HG03108 (cell line): ENCODE measurements at regions not wholly inside any gene's neighbourhood (a gene's known extent, or its start where the extent isn't known, plus 50 kb on each side); places are given as distances from the start of the nearest gene placed in this dataset.
"Not testable (repeated sequence)": the region's sequence is repeated elsewhere in the genome, so short reads cannot be mapped to it uniquely, and the experiment has no call there.

ENCODE experiments used
- ATAC-seq: cut with Tn5 transposase; IDR thresholded peaks from one replicate; pipeline ENCODE4 v1.9.1; 2021; ENCODE audit warnings: moderate library complexity; ENCODE audit not compliant: unreplicated experiment

GRCh38 chr11:47928426-47928825, 51.9 kb upstream of the PTPRJ start:
- no peak for ATAC-seq

GRCh38 chr11:47924184-47924691, 56.1 kb upstream of the PTPRJ start:
- no peak for ATAC-seq

GRCh38 chr11:47923667-47924066, 56.7 kb upstream of the PTPRJ start:
- ATAC-seq, result no peak

GRCh38 chr11:47921080-47921555, 59.2 kb upstream of the PTPRJ start:
- not testable (repeated sequence) for ATAC-seq

DNA sequence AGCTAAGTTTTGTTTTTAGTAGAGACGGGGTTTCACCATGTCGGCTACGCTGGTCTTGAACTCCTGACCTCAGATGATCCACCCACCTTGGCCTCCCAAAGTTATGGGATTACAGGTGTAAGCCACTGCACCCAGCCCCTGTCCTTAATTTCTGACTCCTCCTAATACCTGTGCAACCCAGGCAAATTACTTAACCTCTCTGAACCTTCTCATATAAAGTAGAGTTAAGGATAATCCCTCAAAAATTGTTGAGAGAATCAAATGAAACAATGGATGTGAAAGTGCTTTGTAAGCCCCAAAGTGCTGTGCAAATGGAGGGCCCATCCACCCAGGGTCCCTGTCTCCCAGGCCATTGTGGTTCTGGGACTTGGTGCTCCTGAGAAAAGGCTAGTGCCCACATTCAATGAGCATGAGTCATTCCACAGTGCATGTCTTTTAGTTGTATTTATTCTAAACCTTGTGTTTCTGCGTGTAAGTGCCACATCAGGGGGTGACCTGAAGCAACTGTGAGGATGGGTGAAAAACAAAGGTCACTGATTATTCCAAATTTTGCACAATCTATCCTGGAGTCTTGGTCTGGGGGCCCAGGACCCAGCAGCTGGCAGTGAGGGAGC, 61.4 kb upstream of the PTPRJ start:
- ATAC-seq, result no peak

DNA sequence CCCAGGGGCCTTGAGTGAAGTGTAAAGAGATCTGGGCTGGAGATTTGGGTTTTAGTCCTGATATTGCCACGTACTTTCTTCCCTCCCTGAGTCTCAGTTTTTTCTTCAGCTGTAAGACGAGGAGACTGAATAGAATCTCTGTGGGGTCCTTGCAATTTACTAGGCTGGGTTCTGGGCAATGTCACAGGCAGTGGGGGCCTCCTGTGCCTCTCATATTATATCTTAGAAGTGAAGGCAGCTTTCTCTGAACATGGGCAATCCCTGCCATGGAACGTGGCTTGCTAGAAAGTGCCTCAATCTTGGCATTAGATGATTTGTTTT, 62.0 kb upstream of the PTPRJ start:
- no peak for ATAC-seq

DNA sequence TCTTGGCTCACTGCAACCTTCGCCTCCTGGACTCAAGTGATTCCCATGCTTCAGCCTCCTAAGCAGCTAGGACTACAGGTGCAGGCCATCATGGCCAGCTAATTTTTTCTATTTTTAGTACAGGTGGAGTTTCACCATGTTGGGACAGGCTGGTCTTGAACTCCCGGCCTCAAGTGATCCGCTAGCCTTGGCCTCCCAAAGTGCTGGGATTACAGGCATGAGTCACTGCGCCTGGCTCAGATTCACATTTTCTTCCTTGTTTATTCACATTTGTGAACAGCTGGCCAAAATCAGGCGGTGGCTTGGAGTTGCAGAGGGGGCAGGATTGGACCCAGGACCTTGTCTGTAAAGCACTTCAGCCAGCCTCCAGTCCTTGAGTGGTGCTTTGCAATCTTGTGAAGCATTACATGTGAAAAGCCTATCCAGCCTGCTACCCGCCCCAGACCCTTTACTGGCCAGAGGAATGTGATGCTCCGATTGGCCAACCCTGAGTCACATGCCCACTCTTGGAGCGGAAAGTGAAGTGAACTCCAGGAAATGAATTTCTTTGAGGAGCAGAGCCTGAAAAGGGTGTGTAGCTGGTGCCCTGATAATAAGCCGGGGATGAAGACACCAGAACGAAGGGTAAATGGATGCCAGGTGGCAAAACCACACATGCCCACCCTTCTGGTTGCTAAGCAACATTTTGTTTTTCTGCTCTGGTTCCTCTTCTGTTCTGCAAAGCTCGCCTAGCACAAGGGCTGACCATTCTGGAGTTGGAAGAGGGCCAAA, 62.6 kb upstream of the PTPRJ start:
- no peak for ATAC-seq

DNA sequence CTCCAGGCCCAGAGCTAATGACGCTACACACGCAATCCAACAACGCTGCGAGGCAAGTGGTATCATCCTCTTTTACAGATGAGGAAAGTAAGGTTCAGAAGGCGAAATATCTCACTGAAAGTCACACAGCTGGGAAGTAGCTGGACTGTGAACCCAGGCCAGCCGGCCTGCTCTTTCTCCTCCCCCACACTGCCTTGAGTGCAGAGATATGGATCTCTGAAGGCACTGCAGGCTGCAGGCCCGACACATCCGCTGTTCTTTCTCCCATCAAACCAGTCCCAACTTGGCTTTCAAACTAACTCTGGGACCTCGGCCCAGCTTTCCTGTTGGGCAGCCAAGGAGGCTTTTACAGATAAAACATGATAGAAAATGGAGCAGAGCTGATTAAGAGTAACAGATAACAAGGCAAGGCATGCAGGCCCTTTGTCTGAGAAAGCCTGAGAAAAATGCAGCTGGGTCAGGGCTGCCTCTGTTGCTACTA, 64.0 kb upstream of the PTPRJ start:
- ATAC-seq, result no peak

GRCh38 chr11:47915783-47916182, 64.6 kb upstream of the PTPRJ start:
- ATAC-seq, result no peak

GRCh38 chr11:47915374-47915773, 65.0 kb upstream of the PTPRJ start:
- ATAC-seq, result no peak

DNA sequence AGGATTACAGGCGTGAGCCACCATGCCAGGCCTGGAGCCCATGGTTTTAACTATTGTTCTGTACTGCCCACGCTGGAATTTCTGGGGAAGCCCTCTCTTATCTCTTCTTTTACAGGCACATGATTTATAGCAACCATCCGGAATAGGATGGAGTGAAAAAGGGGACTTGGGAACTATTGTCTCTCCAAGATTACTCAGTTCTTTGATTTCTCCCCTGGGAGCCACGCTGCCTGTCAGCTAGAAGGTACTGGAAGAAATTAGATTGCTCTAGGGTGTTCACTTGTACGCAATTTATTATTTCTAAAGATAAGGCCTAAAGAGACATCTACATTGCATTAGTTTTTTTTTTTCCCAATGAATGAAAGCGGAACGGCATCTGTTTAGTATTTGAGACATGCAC, 65.6 kb upstream of the PTPRJ start:
- ATAC-seq, result no peak

GRCh38 chr11:47913529-47914244, 65.5 kb upstream of the NUP160 start:
- no peak for ATAC-seq

DNA sequence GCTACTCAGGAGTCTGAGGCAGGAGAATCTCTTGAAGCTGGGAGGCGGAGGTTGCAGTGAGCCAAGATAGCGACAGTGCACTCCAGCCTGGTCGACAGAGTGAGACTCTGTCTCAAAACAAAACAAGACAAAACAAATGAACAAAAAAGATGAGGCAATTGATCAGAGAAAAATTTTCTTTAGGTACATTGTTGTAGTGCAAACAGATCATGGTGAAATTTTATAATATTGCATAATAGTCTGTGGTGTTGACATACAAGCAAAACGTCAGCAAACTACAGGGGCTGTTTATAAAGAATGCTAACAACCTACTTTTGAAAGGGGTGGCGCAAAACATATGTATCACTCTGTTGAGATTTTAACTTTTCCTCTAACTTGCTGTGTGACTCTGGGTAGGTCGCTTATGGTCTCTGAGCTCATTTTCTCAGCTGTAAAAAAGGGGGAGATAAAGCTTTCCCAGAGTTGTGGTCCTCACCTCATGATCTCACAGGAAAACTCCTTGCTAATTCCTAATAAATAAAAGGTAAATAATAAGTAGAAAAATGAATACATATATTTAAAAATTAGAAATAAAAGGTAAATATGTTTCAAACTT, 64.8 kb upstream of the NUP160 start:
- no peak for ATAC-seq

- no peak for ATAC-seq
Observed at GRCh38 chr11:47911149-47911548, 63.0 kb upstream of the NUP160 start.

GRCh38 chr11:47908198-47908597, 60.0 kb upstream of the NUP160 start:
- no peak for ATAC-seq

GRCh38 chr11:47907499-47907898, 59.3 kb upstream of the NUP160 start:
- ATAC-seq, result no peak

DNA sequence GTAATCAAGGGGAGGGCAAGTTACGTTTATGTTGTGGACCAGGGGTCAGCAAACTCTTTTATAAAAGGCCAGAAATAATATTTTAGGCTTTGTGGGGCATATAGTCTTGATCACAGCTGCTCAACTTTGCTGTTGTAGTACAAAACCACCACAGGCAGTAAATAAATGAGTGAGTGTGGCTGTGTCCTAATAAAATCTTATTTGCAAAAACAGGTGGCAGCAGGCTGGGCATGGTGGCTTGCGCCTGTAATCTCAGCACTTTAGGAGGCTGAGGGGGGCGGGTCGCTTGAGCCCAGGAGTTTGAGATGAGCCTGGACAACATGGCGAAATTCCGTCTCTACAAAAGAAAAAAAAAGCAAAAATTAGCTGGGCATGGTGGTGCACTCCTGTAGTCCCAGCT, 57.9 kb upstream of the NUP160 start:
- no peak for ATAC-seq

DNA sequence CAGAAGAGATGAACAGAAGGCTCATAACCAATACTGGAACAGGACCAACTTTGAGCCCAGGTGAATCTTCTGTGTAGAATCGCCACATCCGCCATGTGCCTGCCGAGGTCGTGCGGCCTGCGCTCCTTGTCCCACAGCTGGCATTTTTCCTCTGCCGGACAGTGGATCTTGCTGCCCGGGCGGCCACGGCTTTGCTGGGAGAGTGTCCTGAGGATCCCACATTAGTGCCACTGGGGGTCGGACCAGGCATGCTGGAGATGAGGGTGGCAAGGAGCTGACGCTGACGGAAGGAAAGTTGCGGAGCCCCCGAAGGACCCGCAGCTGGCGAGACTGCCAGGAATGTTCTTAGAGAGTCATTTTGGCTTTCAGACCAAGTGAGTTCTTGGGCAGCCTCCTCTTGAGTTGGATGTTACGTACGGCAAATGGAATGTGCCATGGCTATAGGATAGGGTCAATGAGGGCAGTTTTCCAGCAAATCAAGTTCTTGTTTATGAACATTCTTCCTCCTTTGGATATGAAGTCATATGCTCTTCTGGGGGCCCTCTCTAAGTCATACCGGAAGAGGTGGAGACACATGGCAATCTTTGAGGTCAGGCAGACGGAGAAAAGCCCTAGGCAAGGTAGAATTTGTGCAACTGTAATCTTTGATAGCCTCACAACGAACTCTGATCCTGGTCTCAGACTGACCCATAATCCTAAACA, 57.4 kb upstream of the NUP160 start:
- no peak for ATAC-seq

DNA sequence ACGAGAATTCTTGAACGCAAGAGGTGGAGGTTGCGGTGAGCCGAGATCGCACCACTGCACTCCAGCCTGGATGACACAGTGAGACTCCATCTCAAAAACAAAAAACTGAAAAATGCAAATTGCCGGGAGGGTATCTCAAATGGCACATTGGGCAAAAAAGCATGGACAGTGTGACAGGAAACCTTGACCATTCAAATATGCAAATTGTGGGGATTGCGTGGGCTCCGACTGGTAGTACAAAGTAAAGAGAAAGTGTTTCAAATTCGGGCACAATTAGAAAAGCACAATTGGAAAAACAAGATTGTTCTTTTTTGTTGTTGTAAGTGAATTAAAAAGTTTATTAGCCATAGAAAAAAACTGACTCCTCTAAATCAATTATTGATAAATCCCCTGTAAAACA, 56.7 kb upstream of the NUP160 start:
- no peak for ATAC-seq

GRCh38 chr11:47904048-47904447, 55.9 kb upstream of the NUP160 start:
- ATAC-seq, result no peak

DNA sequence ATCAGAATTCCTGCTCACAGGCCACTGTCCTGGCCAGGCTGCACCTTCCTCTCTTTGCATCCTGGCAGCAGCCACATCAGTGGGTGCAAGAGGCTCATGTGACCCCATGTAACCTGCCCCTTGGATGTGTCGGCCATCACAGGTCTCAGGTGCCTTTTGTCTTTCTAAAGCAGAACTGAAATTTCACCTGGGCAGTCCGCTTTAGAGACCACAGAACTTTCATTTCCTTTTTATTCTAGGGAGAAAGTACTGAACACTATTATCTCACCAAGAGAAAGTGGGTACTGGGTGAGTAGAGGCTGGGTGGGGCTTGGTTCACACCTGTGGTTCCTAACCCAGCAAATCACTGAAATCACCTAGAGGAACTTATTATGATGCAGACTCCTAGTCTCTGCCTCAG, 51.7 kb upstream of the NUP160 start:
- ATAC-seq, result peak; percentile 97
